HepG2 (cell line): ENCODE measurements at regions not wholly inside any gene's neighbourhood (a gene's known extent, or its start where the extent isn't known, plus 50 kb on each side); places are given as distances from the start of the nearest gene placed in this dataset.

Source experiments
- ADNP ChIP-seq: sonication (generic); formaldehyde crosslinking; IDR thresholded peaks from 2 replicates; pipeline ENCODE4 v1.4.0; 2020; ENCODE audit warnings: missing genetic modification reagents
- BCL6 ChIP-seq: IDR thresholded peaks from 2 replicates; pipeline ENCODE4 v1.6.1; 2016; ENCODE audit warnings: missing genetic modification reagents, missing compliant biosample characterization
- DMAP1 ChIP-seq: IDR thresholded peaks from 2 replicates; pipeline ENCODE4 v1.6.1; 2016
- GPBP1L1 ChIP-seq: sonication (generic); formaldehyde crosslinking; IDR thresholded peaks from 2 replicates; pipeline ENCODE4 v1.5.0; 2020; ENCODE audit warnings: mild to moderate bottlenecking, missing genetic modification reagents
- NCOA5 ChIP-seq: sonication (generic); formaldehyde crosslinking; IDR thresholded peaks from 2 replicates; pipeline ENCODE4 v1.4.0; 2020; ENCODE audit warnings: missing genetic modification reagents
- PRPF4 ChIP-seq: fragments of 200-400 bp; formaldehyde crosslinking; IDR thresholded peaks from 2 replicates; pipeline ENCODE4 v1.6.1; 2016; ENCODE audit warnings: low read length, low read depth; ENCODE audit not compliant: poor library complexity, severe bottlenecking
- PTBP1 ChIP-seq: fragments of 200-400 bp; formaldehyde crosslinking; IDR thresholded peaks from 2 replicates; pipeline ENCODE4 v1.6.1; 2018; ENCODE audit warnings: low read length, low read depth; ENCODE audit not compliant: poor library complexity, severe bottlenecking
- REXO4 ChIP-seq: sonication (generic); formaldehyde crosslinking; IDR thresholded peaks from 2 replicates; pipeline ENCODE4 v1.8.0; 2022; ENCODE audit warnings: missing genetic modification reagents, mild to moderate bottlenecking, borderline replicate concordance
- SKIL ChIP-seq: sonication (generic); formaldehyde crosslinking; IDR thresholded peaks from 2 replicates; pipeline ENCODE4 v1.8.0; 2022; ENCODE audit warnings: missing genetic modification reagents, mild to moderate bottlenecking, moderate library complexity, borderline replicate concordance
- ZBTB21 ChIP-seq: sonication (generic); formaldehyde crosslinking; IDR thresholded peaks from 2 replicates; pipeline ENCODE4 v1.4.0; 2020; ENCODE audit warnings: missing genetic modification reagents
- ZGPAT ChIP-seq: IDR thresholded peaks from 2 replicates; pipeline ENCODE4 v1.6.1; 2016; ENCODE audit warnings: mild to moderate bottlenecking
- ZHX1 ChIP-seq: sonication (generic); formaldehyde crosslinking; IDR thresholded peaks from 2 replicates; pipeline ENCODE4 v1.8.1; 2022; ENCODE audit warnings: low read depth, mild to moderate bottlenecking, missing genetic modification reagents
- ZNF253 ChIP-seq: sonication (generic); formaldehyde crosslinking; IDR thresholded peaks from 2 replicates; pipeline ENCODE4 v1.8.0; 2022; ENCODE audit warnings: mild to moderate bottlenecking, missing genetic modification reagents, borderline replicate concordance
- ZNF318 ChIP-seq: sonication (generic); formaldehyde crosslinking; IDR thresholded peaks from 2 replicates; pipeline ENCODE4 v1.4.0; 2020; ENCODE audit warnings: mild to moderate bottlenecking, missing genetic modification reagents

- TF ChIP-seq ZNF318 (CRISPR knock-in tag) = no peak
- TF ChIP-seq NCOA5 (CRISPR knock-in tag) = no peak
- no peak for TF ChIP-seq PRPF4
- no peak for TF ChIP-seq ZNF253
- TF ChIP-seq REXO4 = no peak
- TF ChIP-seq ZHX1 (CRISPR knock-in tag) = 0 out of 2 replicates have a peak, but pooled peaks have one; percentile 59
- TF ChIP-seq ZBTB21 = no peak
- TF ChIP-seq GPBP1L1 (CRISPR knock-in tag) = no peak
- TF ChIP-seq ZGPAT = peak; percentile 75
- no peak for TF ChIP-seq DMAP1 (CRISPR knock-in tag)
- TF ChIP-seq ADNP = no peak
- TF ChIP-seq SKIL (CRISPR knock-in tag) = peak; percentile 86
- peak; percentile 96 for TF ChIP-seq BCL6 (CRISPR knock-in tag)
- TF ChIP-seq PTBP1 = no peak
Measured at GRCh38 chr2:234867882-234868285, 83.9 kb upstream of the SH3BP4 start (continued).
